Gastrocnemius medialis (tissue), 4 donors: ENCODE measurements at regions not wholly inside any gene's neighbourhood (a gene's known extent, or its start where the extent isn't known, plus 50 kb on each side); places are given as distances from the start of the nearest gene placed in this dataset.

ENCODE experiments used
- POLR2A ChIP-seq, 2 donors: fragments of 450-650 bp; IDR thresholded peaks; one replicate each; pipeline ENCODE4 v1.6.1; 2017; ENCODE audit warnings: antibody characterized with exemption in 2 of 2, mild to moderate bottlenecking in 2 of 2, moderate library complexity in 2 of 2
- TF ChIP-seq, protein P1 (sequence below), 5 experiments: fragments of 450-650 bp in 3 of 5; fragments of 200-600 bp in 2 of 5; sonication (generic) in 2 of 5; IDR thresholded peaks in 4 of 5; conservative IDR thresholded peaks in 1 of 5; 1 replicate in 4 of 5; 2 replicates in 1 of 5; pipeline ENCODE4 v1.5.1; 2016 to 2019; ENCODE audit warnings: antibody characterized with exemption in 5 of 5, mild to moderate bottlenecking in 3 of 5, moderate library complexity in 3 of 5

GRCh38 chr3:139130390-139131140 lies 85.9 kb upstream of the PRR23C start:
- TF ChIP-seq, protein P1, sequence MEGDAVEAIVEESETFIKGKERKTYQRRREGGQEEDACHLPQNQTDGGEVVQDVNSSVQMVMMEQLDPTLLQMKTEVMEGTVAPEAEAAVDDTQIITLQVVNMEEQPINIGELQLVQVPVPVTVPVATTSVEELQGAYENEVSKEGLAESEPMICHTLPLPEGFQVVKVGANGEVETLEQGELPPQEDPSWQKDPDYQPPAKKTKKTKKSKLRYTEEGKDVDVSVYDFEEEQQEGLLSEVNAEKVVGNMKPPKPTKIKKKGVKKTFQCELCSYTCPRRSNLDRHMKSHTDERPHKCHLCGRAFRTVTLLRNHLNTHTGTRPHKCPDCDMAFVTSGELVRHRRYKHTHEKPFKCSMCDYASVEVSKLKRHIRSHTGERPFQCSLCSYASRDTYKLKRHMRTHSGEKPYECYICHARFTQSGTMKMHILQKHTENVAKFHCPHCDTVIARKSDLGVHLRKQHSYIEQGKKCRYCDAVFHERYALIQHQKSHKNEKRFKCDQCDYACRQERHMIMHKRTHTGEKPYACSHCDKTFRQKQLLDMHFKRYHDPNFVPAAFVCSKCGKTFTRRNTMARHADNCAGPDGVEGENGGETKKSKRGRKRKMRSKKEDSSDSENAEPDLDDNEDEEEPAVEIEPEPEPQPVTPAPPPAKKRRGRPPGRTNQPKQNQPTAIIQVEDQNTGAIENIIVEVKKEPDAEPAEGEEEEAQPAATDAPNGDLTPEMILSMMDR (IDR thresholded peaks at IDR 0.05 in 4 of 5, conservative IDR thresholded peaks at IDR 0.05 in 1 of 5), result no peak
- TF ChIP-seq POLR2A (IDR thresholded peaks at IDR 0.05), result no peak
